H1 (cell line): ENCODE measurements at regions not wholly inside any gene's neighbourhood (a gene's known extent, or its start where the extent isn't known, plus 50 kb on each side); places are given as distances from the start of the nearest gene placed in this dataset.

ENCODE experiments used
- CEBPB ChIP-seq: IDR thresholded peaks from 2 replicates; pipeline ENCODE4 v1.6.1; 2012; ENCODE audit warnings: low read depth, low read length
- CHD2 ChIP-seq: IDR thresholded peaks from 2 replicates; pipeline ENCODE4 v1.6.1; 2012; ENCODE audit warnings: low read length, improper control_type of control experiment
- EGR1 ChIP-seq: IDR thresholded peaks from 2 replicates; pipeline ENCODE4 v1.6.1; 2011; ENCODE audit warnings: low read depth, low read length, borderline replicate concordance
- EP300 ChIP-seq, 2 experiments: IDR thresholded peaks; 1 replicate in 1 of 2; 2 replicates in 1 of 2; pipeline ENCODE4 v1.6.1; 2011 to 2012; ENCODE audit warnings: low read depth in 2 of 2, low read length in 2 of 2, mild to moderate bottlenecking in 2 of 2, borderline replicate concordance in 1 of 2, inconsistent platforms in 1 of 2, moderate library complexity in 1 of 2
- HDAC2 ChIP-seq, 2 experiments: fragments of 300-600 bp in 1 of 2; sonication (generic) in 1 of 2; IDR thresholded peaks; 2 replicates each; pipeline ENCODE4 v1.6.1; 2011 to 2012; ENCODE audit warnings: low read depth in 2 of 2, low read length in 2 of 2, mild to moderate bottlenecking in 2 of 2, moderate library complexity in 2 of 2, borderline replicate concordance in 1 of 2, inconsistent platforms in 1 of 2
- RAD21 ChIP-seq, 2 experiments: IDR thresholded peaks in 1 of 2; conservative IDR thresholded peaks in 1 of 2; 2 replicates each; pipeline ENCODE4 v1.6.1; 2011; ENCODE audit warnings: low read depth in 2 of 2, low read length in 2 of 2, improper control_type of control experiment in 1 of 2, inconsistent platforms in 1 of 2, mild to moderate bottlenecking in 1 of 2, moderate library complexity in 1 of 2
- RFX5 ChIP-seq: IDR thresholded peaks from 2 replicates; pipeline ENCODE4 v1.6.1; 2011; ENCODE audit warnings: low read depth, low read length, improper control_type of control experiment, borderline replicate concordance
- SIN3A ChIP-seq, 2 experiments: IDR thresholded peaks in 1 of 2; conservative IDR thresholded peaks in 1 of 2; 2 replicates each; pipeline ENCODE4 v1.6.1; 2011 to 2012; ENCODE audit warnings: low read length in 2 of 2, improper control_type of control experiment in 1 of 2, low read depth in 1 of 2, mild to moderate bottlenecking in 1 of 2
- SUZ12 ChIP-seq: fragments of 200-600 bp; sonication (generic); IDR thresholded peaks from 2 replicates; pipeline ENCODE4 v1.6.1; 2012; ENCODE audit warnings: mild to moderate bottlenecking, inconsistent platforms, low read length, moderate library complexity, mixed read lengths
- TAF1 ChIP-seq: IDR thresholded peaks from 2 replicates; pipeline ENCODE4 v1.6.1; 2011; ENCODE audit warnings: mild to moderate bottlenecking, low read depth, low read length
- TF ChIP-seq, protein P1 (sequence below), 3 experiments: IDR thresholded peaks; 1 replicate in 2 of 3; 2 replicates in 1 of 3; pipeline versions ENCODE4 v1.5.1 to v1.6.1; 2011; ENCODE audit warnings: low read length in 3 of 3, mild to moderate bottlenecking in 3 of 3, inconsistent platforms in 2 of 3, low read depth in 1 of 3, moderate library complexity in 1 of 3; ENCODE audit not compliant: insufficient read depth in 1 of 3; ENCODE audit errors: control extremely low read depth in 1 of 3
- TF ChIP-seq, protein P2 (sequence below): IDR thresholded peaks from 2 replicates; pipeline ENCODE4 v1.6.1; 2012; ENCODE audit warnings: low read length, inconsistent platforms
- TF ChIP-seq, protein P3 (sequence below): IDR thresholded peaks from 2 replicates; pipeline ENCODE4 v1.6.1; 2012; ENCODE audit warnings: inconsistent platforms
- TF ChIP-seq, protein P4 (sequence below): IDR thresholded peaks from 2 replicates; pipeline ENCODE4 v1.6.1; 2011; ENCODE audit warnings: low read length, improper control_type of control experiment

DNA sequence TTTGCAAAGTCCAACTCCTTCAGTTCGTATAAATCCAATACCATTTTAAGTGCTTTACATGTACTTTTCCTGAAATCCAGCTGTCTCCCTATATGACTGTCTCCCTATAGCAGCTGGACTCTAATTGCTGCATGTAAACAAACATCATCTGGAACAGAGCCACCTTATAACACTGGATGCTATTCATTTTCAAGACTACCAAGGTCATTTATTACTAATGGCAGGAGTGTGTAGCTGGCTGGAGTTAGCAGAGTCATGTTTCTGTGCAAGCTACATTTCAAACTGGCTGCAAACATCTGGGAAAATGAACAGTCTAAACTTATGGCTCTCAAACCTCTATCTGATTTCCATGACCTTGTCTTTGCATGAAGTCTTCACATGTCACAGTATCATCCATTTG lies 575.2 kb downstream of the PIK3C3 start:
- TF ChIP-seq TAF1 (no peak), EP300 (IDR thresholded peaks at IDR 0.05; ENCODE audit: borderline replicate concordance in 1 of 2, low read depth in 2 of 2, low read length in 2 of 2) (no peak), CHD2 (no peak), SIN3A (conservative IDR thresholded peaks at IDR 0.05 in 1 of 2, IDR thresholded peaks at IDR 0.05 in 1 of 2; ENCODE audit: low read depth in 1 of 2, low read length in 2 of 2) (no peak), CEBPB (no peak), SUZ12 (no peak), HDAC2 (IDR thresholded peaks at IDR 0.05; ENCODE audit: borderline replicate concordance in 1 of 2, low read depth in 2 of 2, low read length in 2 of 2) (no peak), RAD21 (IDR thresholded peaks at IDR 0.05 in 1 of 2, conservative IDR thresholded peaks at IDR 0.05 in 1 of 2; ENCODE audit: low read depth in 2 of 2, low read length in 2 of 2) (no peak), EGR1 (no peak), RFX5 (no peak)
- TF ChIP-seq, protein P1, sequence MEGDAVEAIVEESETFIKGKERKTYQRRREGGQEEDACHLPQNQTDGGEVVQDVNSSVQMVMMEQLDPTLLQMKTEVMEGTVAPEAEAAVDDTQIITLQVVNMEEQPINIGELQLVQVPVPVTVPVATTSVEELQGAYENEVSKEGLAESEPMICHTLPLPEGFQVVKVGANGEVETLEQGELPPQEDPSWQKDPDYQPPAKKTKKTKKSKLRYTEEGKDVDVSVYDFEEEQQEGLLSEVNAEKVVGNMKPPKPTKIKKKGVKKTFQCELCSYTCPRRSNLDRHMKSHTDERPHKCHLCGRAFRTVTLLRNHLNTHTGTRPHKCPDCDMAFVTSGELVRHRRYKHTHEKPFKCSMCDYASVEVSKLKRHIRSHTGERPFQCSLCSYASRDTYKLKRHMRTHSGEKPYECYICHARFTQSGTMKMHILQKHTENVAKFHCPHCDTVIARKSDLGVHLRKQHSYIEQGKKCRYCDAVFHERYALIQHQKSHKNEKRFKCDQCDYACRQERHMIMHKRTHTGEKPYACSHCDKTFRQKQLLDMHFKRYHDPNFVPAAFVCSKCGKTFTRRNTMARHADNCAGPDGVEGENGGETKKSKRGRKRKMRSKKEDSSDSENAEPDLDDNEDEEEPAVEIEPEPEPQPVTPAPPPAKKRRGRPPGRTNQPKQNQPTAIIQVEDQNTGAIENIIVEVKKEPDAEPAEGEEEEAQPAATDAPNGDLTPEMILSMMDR (IDR thresholded peaks at IDR 0.05; ENCODE audit: control extremely low read depth in 1 of 3, insufficient read depth in 1 of 3, low read depth in 1 of 3, low read length in 3 of 3), result no peak
- TF ChIP-seq, protein P2, sequence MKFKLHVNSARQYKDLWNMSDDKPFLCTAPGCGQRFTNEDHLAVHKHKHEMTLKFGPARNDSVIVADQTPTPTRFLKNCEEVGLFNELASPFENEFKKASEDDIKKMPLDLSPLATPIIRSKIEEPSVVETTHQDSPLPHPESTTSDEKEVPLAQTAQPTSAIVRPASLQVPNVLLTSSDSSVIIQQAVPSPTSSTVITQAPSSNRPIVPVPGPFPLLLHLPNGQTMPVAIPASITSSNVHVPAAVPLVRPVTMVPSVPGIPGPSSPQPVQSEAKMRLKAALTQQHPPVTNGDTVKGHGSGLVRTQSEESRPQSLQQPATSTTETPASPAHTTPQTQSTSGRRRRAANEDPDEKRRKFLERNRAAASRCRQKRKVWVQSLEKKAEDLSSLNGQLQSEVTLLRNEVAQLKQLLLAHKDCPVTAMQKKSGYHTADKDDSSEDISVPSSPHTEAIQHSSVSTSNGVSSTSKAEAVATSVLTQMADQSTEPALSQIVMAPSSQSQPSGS, result no peak
- TF ChIP-seq, protein P3, sequence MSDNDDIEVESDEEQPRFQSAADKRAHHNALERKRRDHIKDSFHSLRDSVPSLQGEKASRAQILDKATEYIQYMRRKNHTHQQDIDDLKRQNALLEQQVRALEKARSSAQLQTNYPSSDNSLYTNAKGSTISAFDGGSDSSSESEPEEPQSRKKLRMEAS, result no peak
- TF ChIP-seq, protein P4, sequence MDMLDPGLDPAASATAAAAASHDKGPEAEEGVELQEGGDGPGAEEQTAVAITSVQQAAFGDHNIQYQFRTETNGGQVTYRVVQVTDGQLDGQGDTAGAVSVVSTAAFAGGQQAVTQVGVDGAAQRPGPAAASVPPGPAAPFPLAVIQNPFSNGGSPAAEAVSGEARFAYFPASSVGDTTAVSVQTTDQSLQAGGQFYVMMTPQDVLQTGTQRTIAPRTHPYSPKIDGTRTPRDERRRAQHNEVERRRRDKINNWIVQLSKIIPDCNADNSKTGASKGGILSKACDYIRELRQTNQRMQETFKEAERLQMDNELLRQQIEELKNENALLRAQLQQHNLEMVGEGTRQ, result no peak
